Stimulated activated CD4-positive, alpha-beta T cell treated with anti-CD3 and anti-CD28 coated beads, Interleukin-1b, Interleukin-23, amount 100 ng/mL, for 48 hours (primary cell): ENCODE measurements at regions not wholly inside any gene's neighbourhood (a gene's known extent, or its start where the extent isn't known, plus 50 kb on each side); places are given as distances from the start of the nearest gene placed in this dataset.

Experiments used
- DNase-seq: peaks from one replicate; pipeline ENCODE4 v3.0.0-alpha.2; 2020

DNA sequence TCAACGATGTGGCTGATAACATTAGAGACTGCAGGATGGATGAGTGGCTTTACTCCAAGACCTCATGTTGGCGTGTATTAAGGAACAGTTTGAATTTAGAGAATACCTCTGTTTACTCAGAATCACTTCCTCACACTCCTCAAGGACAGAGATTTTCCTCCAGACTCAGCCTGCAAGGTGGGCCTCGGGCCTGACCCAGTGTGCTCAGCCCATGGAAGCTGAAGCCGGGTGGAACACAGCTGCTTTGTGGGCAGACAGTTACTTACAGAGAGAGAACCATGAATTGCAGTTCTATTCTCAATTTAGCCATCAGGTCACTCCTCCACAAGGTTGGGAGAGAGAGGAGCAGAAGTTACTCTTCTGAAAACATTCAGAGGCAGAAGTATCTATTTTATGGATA is 135.8 kb downstream of the SNX19 start:
- no peak for DNase-seq

- no peak for DNase-seq
Measured at GRCh38 chr11:130781931-130782330, 134.3 kb downstream of the SNX19 start.

DNA sequence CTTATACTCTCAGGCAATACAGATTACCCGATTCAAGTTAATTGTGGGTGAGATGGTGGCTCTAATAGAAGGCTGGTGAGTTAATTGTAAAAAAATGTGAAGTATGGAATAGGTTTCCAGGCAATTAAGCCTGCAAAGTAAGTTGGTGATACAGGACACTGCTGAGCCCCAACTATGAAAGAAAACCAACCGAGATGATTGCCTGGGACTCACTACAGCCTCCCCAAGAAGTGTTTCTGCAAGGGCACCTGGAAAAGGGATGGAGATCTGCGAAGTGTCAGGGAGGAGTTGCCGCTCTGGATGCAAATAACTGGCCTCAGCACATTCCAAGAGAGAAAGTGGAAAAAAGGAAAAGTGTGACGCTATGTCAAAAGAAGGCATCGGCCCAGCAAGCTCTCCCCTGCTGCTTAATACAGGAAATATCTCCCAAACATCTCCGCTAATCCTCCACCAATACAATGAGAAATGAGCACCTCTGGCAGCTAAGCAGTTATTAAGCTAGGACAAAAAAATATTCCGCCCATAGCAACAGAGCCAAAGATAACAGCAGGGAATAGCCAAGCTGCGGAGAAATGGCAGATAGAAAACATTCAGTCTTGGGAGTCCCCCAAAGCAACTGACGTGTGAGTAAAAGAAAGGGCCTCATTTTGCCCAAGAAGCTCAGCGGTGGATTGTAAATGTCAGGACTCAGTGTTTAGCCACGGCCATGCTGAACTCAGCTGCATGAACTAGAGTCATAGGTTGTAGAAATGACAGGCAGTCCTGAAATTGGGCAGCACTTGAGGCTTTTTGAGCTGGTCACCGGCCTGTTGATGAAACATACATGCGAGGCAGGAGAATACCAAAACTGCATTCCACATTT is 133.7 kb downstream of the SNX19 start:
- no peak for DNase-seq

- no peak for DNase-seq
Measured at GRCh38 chr11:130783323-130783722, 133.0 kb downstream of the SNX19 start.

DNA sequence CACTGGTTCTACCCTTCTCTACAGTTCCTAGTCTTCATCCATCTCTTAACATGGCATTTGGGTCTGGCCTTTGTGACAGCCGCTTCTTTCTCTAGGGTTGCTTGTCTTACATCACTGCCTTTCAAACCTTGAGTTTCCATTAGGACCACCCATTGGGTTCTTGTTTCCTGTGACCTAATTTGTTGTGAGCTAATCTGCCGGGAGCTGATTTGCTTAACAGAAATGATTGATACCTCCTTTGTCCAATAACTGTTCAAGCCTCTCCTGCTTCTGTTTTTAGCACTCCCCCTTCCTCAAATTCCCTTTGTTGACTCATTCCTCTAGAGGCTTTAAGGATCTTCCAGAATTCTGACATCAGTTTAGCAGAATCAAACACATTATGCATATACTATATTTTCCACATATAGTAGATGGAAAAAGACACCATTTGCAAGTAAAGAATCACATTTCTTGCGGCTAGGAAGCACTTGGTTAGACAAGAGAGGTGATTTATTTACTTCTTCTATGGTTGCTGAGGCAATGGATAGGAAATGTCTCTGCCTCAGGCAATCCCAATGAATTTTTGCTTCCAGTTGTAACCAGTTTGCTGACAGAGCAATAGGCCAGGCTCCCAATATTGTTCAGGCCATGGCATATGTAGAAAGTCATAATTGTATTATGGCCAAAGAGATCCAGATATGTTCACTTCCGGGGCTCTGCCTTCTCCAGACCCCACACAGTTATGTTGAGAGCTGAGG is 130.7 kb downstream of the SNX19 start:
- DNase-seq = no peak

DNA sequence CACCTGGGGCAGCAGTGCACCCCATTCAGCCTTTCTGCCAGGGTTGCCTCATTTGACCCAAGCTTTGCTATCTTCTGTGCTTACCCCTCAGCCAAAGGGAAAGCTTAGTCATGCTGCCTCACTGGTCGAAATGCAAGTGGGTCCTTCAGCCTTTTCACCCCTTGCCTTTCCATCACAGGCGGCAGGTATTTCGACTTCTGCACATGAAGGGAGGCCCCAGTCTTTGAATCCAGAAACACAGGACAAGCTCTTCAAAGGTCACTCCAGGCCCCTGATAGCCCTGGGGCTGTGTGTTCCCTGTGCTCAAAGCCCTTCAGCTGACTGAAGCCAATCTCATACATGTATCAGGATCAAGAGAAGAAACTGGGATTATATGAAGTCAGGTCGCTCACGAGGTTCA is 129.7 kb downstream of the SNX19 start:
- DNase-seq = no peak

GRCh38 chr11:130787092-130787616 is 129.1 kb downstream of the SNX19 start:
- DNase-seq = no peak

DNA sequence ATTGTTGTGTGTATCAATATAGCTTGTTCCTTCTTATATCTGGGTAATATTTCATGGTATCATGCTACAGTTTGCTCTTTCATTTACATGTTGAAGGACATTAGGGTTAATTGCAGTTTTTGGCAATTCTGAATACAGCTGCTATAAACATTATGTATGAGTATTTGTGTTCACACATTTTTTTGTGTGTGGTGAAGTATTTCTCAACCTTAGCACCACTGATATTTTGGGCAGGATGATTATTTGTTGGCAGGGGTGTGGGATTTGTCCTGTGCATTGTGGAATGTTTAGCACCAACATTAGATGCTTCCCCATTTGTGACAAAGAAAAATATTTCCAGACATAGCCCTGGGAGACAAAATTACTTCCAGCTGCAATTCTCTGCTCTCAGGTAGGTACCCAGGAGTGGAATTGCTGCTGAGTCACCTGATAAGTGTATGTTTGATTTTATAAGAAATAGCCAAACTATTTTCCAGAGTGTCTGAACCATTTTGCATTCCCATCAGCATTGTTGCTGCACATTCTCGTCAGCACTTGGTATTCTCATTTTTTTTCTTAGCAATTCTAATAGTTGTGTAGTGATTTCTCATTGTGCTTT is 128.2 kb downstream of the SNX19 start:
- no peak for DNase-seq

GRCh38 chr11:130789056-130789640 is 127.1 kb downstream of the SNX19 start:
- no peak for DNase-seq

GRCh38 chr11:130790689-130791088 is 125.6 kb downstream of the SNX19 start:
- DNase-seq = no peak

DNA sequence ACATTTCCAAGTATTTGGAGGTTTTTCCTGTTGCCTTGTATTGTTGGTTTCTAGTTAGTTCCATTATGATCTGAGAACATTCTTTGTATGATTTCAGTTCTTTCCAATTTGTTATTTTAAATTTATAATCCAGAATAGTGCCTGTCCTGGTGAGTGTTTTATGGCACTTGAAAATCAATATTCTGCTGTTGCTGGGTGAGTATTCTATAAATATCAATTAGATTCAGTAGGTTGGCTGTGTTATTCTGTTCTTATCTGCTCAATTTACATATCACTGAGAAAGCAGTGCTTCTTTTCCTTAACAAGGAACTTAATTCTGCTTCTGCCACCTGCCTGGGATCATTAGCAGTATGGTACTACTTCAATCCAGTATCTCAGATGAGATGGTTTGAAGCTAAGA is 123.5 kb downstream of the SNX19 start:
- no peak for DNase-seq

GRCh38 chr11:130796828-130797227 is 119.5 kb downstream of the SNX19 start:
- no peak for DNase-seq

DNA sequence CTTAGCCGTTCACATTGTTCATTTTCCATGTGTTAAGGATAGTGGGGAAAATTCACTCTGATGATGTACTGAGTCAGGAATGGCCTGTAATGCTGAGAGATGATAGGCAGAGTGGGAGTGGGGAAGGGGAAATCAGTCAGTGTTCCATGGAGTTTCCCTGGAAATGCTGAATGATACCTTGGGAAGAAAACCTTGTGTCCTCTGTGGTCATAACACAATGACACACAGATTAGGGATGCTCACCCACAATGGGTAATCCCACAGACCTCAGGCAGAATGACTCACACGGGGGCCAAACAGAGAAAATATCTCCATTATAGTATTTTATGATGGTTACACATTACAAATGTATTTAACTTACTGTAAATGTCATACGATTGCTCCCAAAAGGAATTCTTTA is 118.0 kb downstream of the SNX19 start:
- no peak for DNase-seq

GRCh38 chr11:130798801-130799200 is 117.5 kb downstream of the SNX19 start:
- no peak for DNase-seq

DNA sequence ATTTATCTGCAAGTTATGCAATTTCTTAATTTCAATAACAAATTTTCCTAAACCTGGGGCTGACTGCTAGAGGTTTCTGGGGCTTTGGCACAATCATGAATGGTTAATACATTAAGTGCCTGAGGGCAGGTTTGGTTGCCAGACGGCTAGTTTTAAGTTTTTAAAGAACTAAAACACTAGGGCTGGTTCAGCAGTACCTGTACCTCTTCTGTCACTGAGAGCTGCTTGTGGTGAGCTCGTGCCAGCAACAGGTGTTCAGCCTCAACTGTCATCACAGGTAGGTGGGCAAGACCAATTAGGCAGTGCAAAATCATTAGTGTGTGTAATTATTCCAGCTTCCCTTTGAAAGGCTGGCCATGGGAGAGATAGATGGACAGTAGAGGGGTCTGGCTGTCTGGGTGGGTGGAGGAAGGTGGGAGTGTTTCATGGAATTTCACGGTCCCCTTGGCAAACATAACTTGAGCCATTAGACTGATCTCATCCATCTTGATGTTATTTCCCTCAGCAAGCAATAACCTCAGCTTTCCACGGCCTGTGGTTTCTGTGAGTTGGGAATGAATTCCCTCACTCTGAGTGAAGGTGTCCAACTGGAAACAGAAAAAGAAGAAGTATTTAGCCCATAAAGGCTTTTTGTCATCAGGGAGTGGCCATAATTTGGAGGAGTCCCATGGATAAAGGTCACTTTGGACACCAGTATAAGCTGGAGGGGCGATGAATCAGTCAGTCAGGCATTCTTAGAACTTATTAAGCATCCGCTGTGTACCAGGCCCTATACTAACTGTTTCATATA is 114.8 kb downstream of the SNX19 start:
- DNase-seq = no peak

DNA sequence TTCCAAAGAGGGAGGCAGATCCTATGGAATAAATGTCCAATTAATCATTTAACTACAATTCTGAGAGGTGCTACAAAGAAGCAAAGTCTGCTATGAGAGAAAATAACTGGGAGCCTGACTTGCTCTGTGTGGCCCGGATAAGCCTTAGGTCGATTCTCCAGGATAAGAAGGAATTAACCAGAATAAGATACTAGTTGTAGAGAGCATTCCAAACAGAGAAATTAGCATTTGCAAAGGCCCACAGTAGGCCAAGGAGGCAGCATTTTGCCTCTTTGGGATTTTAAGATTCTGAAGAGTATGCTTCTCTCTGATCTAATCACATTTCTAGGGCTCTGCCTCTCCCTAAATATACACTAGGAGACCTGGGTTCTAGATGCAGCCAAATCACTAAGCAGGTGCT is 113.7 kb downstream of the SNX19 start:
- no peak for DNase-seq

DNA sequence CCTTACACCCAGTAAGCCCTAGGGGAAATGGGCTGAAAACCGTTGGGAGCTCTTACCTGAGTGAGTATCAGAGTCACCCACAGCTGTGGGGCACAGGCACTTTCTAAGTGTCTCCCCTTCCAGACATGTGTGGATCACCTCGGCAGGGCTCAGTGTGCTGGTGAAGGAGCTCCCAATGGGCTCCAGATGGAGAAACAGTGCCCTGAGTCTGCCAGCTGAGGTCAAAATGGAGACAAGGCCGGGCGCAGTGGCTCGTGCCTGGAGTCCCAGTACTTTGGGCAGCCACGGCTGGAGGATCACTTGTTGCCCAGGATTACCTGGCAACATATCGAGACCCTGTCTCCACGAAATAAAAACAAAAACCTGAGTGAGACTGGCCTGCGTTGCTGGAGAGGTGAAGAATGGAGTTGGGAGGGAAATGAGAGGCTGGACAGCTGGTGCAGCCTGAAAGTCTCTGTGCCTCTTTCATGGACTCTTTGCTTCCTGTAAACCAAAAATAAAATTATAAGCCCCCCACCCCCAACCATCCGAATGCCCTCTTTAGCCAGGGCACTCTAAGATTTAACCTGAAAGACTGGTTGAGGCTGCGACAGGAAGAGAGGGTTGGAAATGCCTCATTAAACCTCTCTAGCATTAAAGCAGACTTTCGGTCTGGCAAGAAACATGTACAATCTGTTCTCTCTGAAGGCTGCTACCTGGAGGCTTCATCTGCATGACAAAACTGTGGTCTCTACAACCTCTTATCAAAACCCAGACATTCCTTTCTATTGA is 111.8 kb downstream of the SNX19 start:
- DNase-seq = no peak

DNA sequence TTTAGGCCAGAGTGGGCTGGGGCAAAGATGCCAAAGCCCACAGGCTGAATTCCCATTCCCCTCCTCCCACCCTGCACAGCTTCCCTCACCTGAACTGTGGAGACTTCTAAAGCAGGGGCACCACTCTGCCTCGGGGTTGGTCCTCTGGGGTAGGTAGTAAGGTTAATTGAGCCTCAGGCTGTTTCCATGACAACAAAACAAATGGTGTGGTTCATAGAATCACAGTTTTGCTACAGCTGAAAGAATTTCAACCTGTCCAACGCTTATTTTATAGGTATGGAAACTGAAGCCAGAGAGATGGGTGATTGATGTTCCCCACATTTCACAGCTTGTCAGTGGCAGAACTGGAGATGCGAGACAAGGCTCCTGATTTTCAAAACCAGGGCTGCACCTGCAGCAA is 109.5 kb downstream of the SNX19 start:
- no peak for DNase-seq

- no peak for DNase-seq
Measured at GRCh38 chr11:130808541-130808940, 107.7 kb downstream of the SNX19 start.

- DNase-seq = no peak
Measured at GRCh38 chr11:130813196-130813595, 103.1 kb downstream of the SNX19 start.

DNA sequence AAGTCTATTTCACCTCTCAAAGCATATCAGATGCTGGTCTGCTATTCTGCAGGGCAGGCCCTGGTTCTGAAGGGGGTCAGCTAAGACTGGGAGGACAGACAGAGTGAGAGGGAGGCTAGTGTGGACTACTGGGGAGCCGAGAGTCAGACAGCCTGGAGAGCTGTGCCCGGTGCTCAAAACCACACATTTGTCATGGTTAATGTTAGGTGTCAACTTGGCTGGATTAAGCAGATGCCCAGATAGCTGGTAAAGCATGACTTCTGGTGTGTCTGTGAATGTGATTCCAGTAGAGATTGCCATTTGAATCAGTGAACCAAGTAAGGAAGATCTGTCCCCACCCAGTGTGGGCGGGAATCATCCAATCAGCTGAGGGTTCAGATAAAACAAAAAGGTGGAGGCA is 102.6 kb downstream of the SNX19 start:
- DNase-seq = no peak
